SIG-M5 treated with dmso at 0.1 percent for 504 hours (cell line): ENCODE measurements at regions not wholly inside any gene's neighbourhood (a gene's known extent, or its start where the extent isn't known, plus 50 kb on each side); places are given as distances from the start of the nearest gene placed in this dataset.
"Not testable (repeated sequence)": the region's sequence is repeated elsewhere in the genome, so short reads cannot be mapped to it uniquely, and the experiment has no call there.

Source experiments
- DNase-seq: peaks from one replicate; lab custom pipeline; 2025; ENCODE audit not compliant: unreplicated experiment; lab: John Stamatoyannopoulos, UW

GRCh38 chr2:8445580-8445979 is 236.3 kb upstream of the ID2 start:
- no peak for DNase-seq

GRCh38 chr2:8446751-8447150 is 235.1 kb upstream of the ID2 start:
- not testable (repeated sequence) for DNase-seq

GRCh38 chr2:8447610-8448221 is 234.1 kb upstream of the ID2 start:
- no peak for DNase-seq

GRCh38 chr2:8448824-8449556 is 232.9 kb upstream of the ID2 start:
- no peak for DNase-seq

GRCh38 chr2:8451273-8451672 is 230.6 kb upstream of the ID2 start:
- DNase-seq = no peak

GRCh38 chr2:8452296-8452695 is 229.6 kb upstream of the ID2 start:
- no peak for DNase-seq

- no peak for DNase-seq
Observed at GRCh38 chr2:8452979-8453903, 228.6 kb upstream of the ID2 start.

- no peak for DNase-seq
Observed at GRCh38 chr2:8453904-8454302, 228.0 kb upstream of the ID2 start.

GRCh38 chr2:8454797-8455196 is 227.1 kb upstream of the ID2 start:
- DNase-seq = no peak

- DNase-seq = no peak
Observed at GRCh38 chr2:8455236-8456150, 226.4 kb upstream of the ID2 start.

- DNase-seq = no peak
Observed at GRCh38 chr2:8456151-8457091, 225.4 kb upstream of the ID2 start.

GRCh38 chr2:8457092-8457481 is 224.8 kb upstream of the ID2 start:
- no peak for DNase-seq

- no peak for DNase-seq
Observed at GRCh38 chr2:8457699-8458502, 224.0 kb upstream of the ID2 start.

GRCh38 chr2:8458503-8459459 is 223.1 kb upstream of the ID2 start:
- DNase-seq = no peak

- no peak for DNase-seq
Observed at GRCh38 chr2:8459474-8459873, 222.4 kb upstream of the ID2 start.

GRCh38 chr2:8461341-8461740 is 220.5 kb upstream of the ID2 start:
- DNase-seq = no peak

- no peak for DNase-seq
Observed at GRCh38 chr2:8462280-8462679, 219.6 kb upstream of the ID2 start.
